NCI-H1105 treated with DMSO at 0.1 percent for 48 hours (cell line): ENCODE measurements at regions not wholly inside any gene's neighbourhood (a gene's known extent, or its start where the extent isn't known, plus 50 kb on each side); places are given as distances from the start of the nearest gene placed in this dataset.

Source experiments
- DNase-seq: peaks from one replicate; lab custom pipeline; 2025; lab: John Stamatoyannopoulos, UW

GRCh38 chr6:24031496-24031895 lies 94.5 kb upstream of the NRSN1 start:
- no peak for DNase-seq

- no peak for DNase-seq
Measured at GRCh38 chr6:24032896-24033688, 92.9 kb upstream of the NRSN1 start.

GRCh38 chr6:24043848-24044247 lies 82.2 kb upstream of the NRSN1 start:
- no peak for DNase-seq

- DNase-seq: no peak
Measured at GRCh38 chr6:24051942-24052589, 73.9 kb upstream of the NRSN1 start.

GRCh38 chr6:24052590-24052961 lies 73.4 kb upstream of the NRSN1 start:
- DNase-seq: no peak

- peak; percentile 8 for DNase-seq
Measured at GRCh38 chr6:24053057-24053456, 73.0 kb upstream of the NRSN1 start.

GRCh38 chr6:24054388-24054787 lies 71.6 kb upstream of the NRSN1 start:
- no peak for DNase-seq

- DNase-seq: no peak
Measured at GRCh38 chr6:24056567-24056966, 69.4 kb upstream of the NRSN1 start.

GRCh38 chr6:24057030-24057429 lies 69.0 kb upstream of the NRSN1 start:
- no peak for DNase-seq

GRCh38 chr6:24060982-24061754 lies 64.8 kb upstream of the NRSN1 start:
- DNase-seq: no peak

- peak; percentile 28 for DNase-seq
Measured at GRCh38 chr6:24064106-24064505, 61.9 kb upstream of the NRSN1 start.

- no peak for DNase-seq
Measured at GRCh38 chr6:24064832-24065231, 61.2 kb upstream of the NRSN1 start.

- DNase-seq: no peak
Measured at GRCh38 chr6:24069526-24069925, 56.5 kb upstream of the NRSN1 start.

- no peak for DNase-seq
Measured at GRCh38 chr6:24072038-24072746, 53.8 kb upstream of the NRSN1 start.

- DNase-seq: no peak
Measured at GRCh38 chr6:24076011-24076410, 50.0 kb upstream of the NRSN1 start.
